ENCODE measurements at regions not wholly inside any gene's neighbourhood (a gene's known extent, or its start where the extent isn't known, plus 50 kb on each side); places are given as distances from the start of the nearest gene placed in this dataset.

DNA sequence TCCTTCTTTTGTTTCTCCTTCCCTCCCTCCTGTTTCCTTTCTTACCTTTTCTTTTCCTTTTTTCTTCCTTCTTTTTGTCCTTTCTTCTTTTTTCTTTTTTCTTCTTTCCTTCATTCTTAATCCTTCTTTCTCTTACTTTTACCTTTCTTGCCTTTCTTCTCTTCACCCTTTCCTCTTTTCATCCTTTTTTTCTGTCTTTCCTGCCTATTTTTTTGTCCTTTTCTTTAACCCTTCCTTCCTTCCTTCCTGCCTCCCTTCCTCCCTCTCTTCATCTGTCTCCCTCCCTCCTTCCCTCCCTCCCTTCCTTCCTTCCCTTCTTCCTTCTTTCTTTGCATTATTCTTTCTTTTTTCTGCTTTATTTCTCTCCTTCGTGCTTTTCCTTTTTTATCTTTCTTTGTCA lies 160.7 kb downstream of the AXIN2 start:
- FAIRE-seq (no peak), DNase-seq (ENCODE audit: low read depth, low spot score) (no peak)
- Histone ChIP-seq H3K36me3 (ENCODE audit: control insufficient read depth in 2 of 2, extremely low read depth in 1 of 2, insufficient read depth in 2 of 2, low read length in 2 of 2) (no peaks in the 10 kb centered on the region), H3K79me2 (ENCODE audit: control insufficient read depth, insufficient read depth, low read length) (no peaks in the 10 kb centered on the region), H4K20me1 (ENCODE audit: control insufficient read depth, extremely low read depth, insufficient read depth, low read length) (no peaks in the 10 kb centered on the region), H3K27ac (ENCODE audit: control insufficient read depth, insufficient read depth, low read length) (no peak overlapping the region), H3K9ac (ENCODE audit: control insufficient read depth, extremely low read depth, insufficient read depth, low read length) (no peak overlapping the region), H3K9me3 (ENCODE audit: control insufficient read depth, low read depth, low read length) (no peaks in the 10 kb centered on the region), H3K4me1 (ENCODE audit: control insufficient read depth, extremely low read depth, insufficient read depth, low read length) (no peaks in the 10 kb centered on the region), H3K9me1 (ENCODE audit: control insufficient read depth, extremely low read depth, insufficient read depth, low read length) (no peaks in the 10 kb centered on the region), H3K4me2 (ENCODE audit: control insufficient read depth, extremely low read depth, insufficient read depth, low read depth, low read length) (no peak overlapping the region), H3K4me3 (ENCODE audit: control insufficient read depth in 2 of 3, extremely low read depth in 1 of 3, insufficient read depth in 2 of 3, low read depth in 1 of 3, low read length in 3 of 3) (no peak overlapping the region), H2AFZ (ENCODE audit: control insufficient read depth, low read length) (no peak overlapping the region), H3K27me3 (ENCODE audit: control insufficient read depth, extremely low read depth, insufficient read depth, low read length) (no peaks in the 10 kb centered on the region)
- TF ChIP-seq EZH2 (IDR thresholded peaks at IDR 0.05; ENCODE audit: low read length), result no peak
- TF ChIP-seq, protein P1, sequence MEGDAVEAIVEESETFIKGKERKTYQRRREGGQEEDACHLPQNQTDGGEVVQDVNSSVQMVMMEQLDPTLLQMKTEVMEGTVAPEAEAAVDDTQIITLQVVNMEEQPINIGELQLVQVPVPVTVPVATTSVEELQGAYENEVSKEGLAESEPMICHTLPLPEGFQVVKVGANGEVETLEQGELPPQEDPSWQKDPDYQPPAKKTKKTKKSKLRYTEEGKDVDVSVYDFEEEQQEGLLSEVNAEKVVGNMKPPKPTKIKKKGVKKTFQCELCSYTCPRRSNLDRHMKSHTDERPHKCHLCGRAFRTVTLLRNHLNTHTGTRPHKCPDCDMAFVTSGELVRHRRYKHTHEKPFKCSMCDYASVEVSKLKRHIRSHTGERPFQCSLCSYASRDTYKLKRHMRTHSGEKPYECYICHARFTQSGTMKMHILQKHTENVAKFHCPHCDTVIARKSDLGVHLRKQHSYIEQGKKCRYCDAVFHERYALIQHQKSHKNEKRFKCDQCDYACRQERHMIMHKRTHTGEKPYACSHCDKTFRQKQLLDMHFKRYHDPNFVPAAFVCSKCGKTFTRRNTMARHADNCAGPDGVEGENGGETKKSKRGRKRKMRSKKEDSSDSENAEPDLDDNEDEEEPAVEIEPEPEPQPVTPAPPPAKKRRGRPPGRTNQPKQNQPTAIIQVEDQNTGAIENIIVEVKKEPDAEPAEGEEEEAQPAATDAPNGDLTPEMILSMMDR (optimal IDR thresholded peaks at IDR 0.05 in 1 of 3, IDR thresholded peaks at IDR 0.05 in 1 of 3, conservative IDR thresholded peaks at IDR 0.05 in 1 of 3; ENCODE audit: extremely low read depth in 1 of 3, insufficient read depth in 2 of 3, low read length in 3 of 3), result no peak
- dilution Hi-C loops (cut with MboI; ENCODE audit: extremely low pct_ligation_motif_present, low sequenced_read_pairs), result no loop called here

DNA sequence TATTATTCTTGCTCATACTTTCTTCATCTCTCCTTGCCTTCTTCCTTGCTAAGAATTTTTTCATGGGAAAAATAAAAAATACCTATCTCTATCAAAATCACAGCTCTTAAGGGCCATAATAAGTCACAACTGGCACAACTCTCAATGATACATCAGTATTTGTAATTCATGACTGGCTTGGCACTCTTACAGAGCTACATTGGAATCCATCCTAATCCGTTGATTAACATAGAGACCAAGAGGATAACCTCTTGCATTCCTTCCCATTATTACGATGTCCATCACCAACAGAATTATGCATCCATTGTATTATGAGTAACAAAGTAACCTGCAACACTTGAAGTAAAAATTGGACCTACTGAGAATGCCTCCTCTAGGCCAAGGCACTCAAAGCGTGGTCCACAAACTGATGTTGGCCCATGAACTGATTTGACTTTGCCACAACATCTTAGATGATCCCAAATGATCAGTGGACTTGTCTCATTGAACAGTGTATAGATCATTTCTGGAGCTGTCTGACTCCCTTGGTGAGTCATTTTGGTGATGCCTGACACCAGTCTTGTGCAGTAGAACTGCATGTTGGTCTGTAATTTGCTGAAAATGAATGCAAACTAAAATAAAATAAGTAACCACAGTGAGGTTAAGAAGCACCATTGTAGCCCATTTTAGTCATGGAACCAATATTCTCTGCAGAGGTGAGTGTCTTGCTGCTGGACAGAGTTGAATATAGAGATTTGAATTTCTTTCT lies 163.2 kb downstream of the AXIN2 start:
- H3K9ac ChIP-seq (ENCODE audit: control insufficient read depth, extremely low read depth, insufficient read depth, low read length), result no peak overlapping the region
- DNase-seq (ENCODE audit: low read depth, low spot score) (no peak), FAIRE-seq (no peak)
- H3K4me3 ChIP-seq (ENCODE audit: control insufficient read depth in 2 of 3, extremely low read depth in 1 of 3, insufficient read depth in 2 of 3, low read depth in 1 of 3, low read length in 3 of 3), result no peak overlapping the region
- H3K9me1 ChIP-seq (ENCODE audit: control insufficient read depth, extremely low read depth, insufficient read depth, low read length), result no peaks in the 10 kb centered on the region
- no peak for TF ChIP-seq EZH2 (IDR thresholded peaks at IDR 0.05; ENCODE audit: low read length)
- TF ChIP-seq, protein P1 (optimal IDR thresholded peaks at IDR 0.05 in 1 of 3, IDR thresholded peaks at IDR 0.05 in 1 of 3, conservative IDR thresholded peaks at IDR 0.05 in 1 of 3; ENCODE audit: extremely low read depth in 1 of 3, insufficient read depth in 2 of 3, low read length in 3 of 3), result no peak
- no peaks in the 10 kb centered on the region for H3K9me3 ChIP-seq (ENCODE audit: control insufficient read depth, low read depth, low read length)
- H3K27me3 ChIP-seq (ENCODE audit: control insufficient read depth, extremely low read depth, insufficient read depth, low read length), result no peaks in the 10 kb centered on the region
- no peaks in the 10 kb centered on the region for H3K79me2 ChIP-seq (ENCODE audit: control insufficient read depth, insufficient read depth, low read length)
- H4K20me1 ChIP-seq (ENCODE audit: control insufficient read depth, extremely low read depth, insufficient read depth, low read length), result no peaks in the 10 kb centered on the region
- no peak overlapping the region for H3K27ac ChIP-seq (ENCODE audit: control insufficient read depth, insufficient read depth, low read length)
- H3K4me2 ChIP-seq (ENCODE audit: control insufficient read depth, extremely low read depth, insufficient read depth, low read depth, low read length), result no peak overlapping the region
- H3K36me3 ChIP-seq (ENCODE audit: control insufficient read depth in 2 of 2, extremely low read depth in 1 of 2, insufficient read depth in 2 of 2, low read length in 2 of 2), result no peaks in the 10 kb centered on the region
- H2AFZ ChIP-seq (ENCODE audit: control insufficient read depth, low read length), result no peak overlapping the region
- dilution Hi-C loops (cut with MboI; ENCODE audit: extremely low pct_ligation_motif_present, low sequenced_read_pairs), result loop anchor here (10.0 kb wide), 1 partner anchor 587 kb away; no protein-coding TSS in a partner anchor
- H3K4me1 ChIP-seq (ENCODE audit: control insufficient read depth, extremely low read depth, insufficient read depth, low read length), result no peaks in the 10 kb centered on the region
